ENCODE measurements at regions not wholly inside any gene's neighbourhood (a gene's known extent, or its start where the extent isn't known, plus 50 kb on each side); places are given as distances from the start of the nearest gene placed in this dataset.

GRCh38 chr9:129457325-129457779 lies 163.5 kb downstream of the C9orf50 start:
- TF ChIP-seq, protein P1, sequence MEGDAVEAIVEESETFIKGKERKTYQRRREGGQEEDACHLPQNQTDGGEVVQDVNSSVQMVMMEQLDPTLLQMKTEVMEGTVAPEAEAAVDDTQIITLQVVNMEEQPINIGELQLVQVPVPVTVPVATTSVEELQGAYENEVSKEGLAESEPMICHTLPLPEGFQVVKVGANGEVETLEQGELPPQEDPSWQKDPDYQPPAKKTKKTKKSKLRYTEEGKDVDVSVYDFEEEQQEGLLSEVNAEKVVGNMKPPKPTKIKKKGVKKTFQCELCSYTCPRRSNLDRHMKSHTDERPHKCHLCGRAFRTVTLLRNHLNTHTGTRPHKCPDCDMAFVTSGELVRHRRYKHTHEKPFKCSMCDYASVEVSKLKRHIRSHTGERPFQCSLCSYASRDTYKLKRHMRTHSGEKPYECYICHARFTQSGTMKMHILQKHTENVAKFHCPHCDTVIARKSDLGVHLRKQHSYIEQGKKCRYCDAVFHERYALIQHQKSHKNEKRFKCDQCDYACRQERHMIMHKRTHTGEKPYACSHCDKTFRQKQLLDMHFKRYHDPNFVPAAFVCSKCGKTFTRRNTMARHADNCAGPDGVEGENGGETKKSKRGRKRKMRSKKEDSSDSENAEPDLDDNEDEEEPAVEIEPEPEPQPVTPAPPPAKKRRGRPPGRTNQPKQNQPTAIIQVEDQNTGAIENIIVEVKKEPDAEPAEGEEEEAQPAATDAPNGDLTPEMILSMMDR (conservative IDR thresholded peaks at IDR 0.05 in 1 of 2, IDR thresholded peaks at IDR 0.05 in 1 of 2; ENCODE audit: low read depth in 1 of 2, low read length in 2 of 2) = no peak
- TF ChIP-seq EZH2 (IDR thresholded peaks at IDR 0.05; ENCODE audit: low read length, missing control alignments) = no peak

Measured in fibroblast of lung (primary cell).